Activated T-helper 2 cell treated with anti-CD3 and anti-CD28 coated beads, Interferon-gamma antibody, Interleukin-2, Interleukin-4, amounts not matched to agents 10 μg/mL and 5 μg/mL and 100 μg/mL, durations not matched to agents 14 hours and 24 hours and 36 hours (primary cell): ENCODE measurements at regions not wholly inside any gene's neighbourhood (a gene's known extent, or its start where the extent isn't known, plus 50 kb on each side); places are given as distances from the start of the nearest gene placed in this dataset.
"Not testable (repeated sequence)": the region's sequence is repeated elsewhere in the genome, so short reads cannot be mapped to it uniquely, and the experiment has no call there.

ENCODE experiments used
- DNase-seq: peaks from one replicate; pipeline ENCODE4 v3.0.0; 2021; ENCODE audit warnings: low spot score
- H3K27ac Mint-ChIP-seq: one replicate; pipeline ENCODE4 v1.8.0; 2021; ENCODE audit warnings: mixed read lengths
- H3K27me3 Mint-ChIP-seq: one replicate; pipeline ENCODE4 v1.8.0; 2021; ENCODE audit warnings: low read depth, mixed read lengths
- H3K36me3 Mint-ChIP-seq: one replicate; pipeline ENCODE4 v1.8.0; 2021; ENCODE audit warnings: low read depth, mixed read lengths
- H3K4me1 Mint-ChIP-seq: one replicate; pipeline ENCODE4 v1.8.0; 2021; ENCODE audit warnings: low read depth, mixed read lengths
- H3K4me3 Mint-ChIP-seq: one replicate; pipeline ENCODE4 v1.8.0; 2021; ENCODE audit warnings: low read depth, mild to moderate bottlenecking, moderate library complexity, mixed read lengths
- H3K9me3 Mint-ChIP-seq: one replicate; pipeline ENCODE4 v1.8.0; 2021; ENCODE audit warnings: mixed read lengths
- intact Hi-C: fragments of 100-400 bp; cut with micrococcal nuclease; formaldehyde crosslinking; loops from one replicate; pipeline ENCODE4 v1.15.1; 2023

DNA sequence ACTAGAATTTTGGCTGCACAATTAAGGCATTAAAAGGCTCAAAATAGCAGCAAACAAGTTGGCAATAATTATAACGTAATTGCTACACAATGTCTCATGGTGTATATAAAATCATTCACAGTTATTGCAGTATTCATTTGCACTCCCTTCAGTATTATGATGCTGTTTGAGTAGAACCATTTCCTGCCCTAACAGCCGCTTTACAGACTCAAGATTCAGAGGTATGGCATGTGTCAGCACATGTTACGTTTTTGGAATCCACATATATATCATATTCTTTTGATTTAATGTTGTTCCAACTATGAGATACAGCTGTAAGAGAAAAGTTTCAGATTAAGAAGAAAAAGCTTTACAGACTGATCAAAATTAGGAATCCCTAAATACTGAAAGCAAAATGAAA is 56.3 kb upstream of the NCKAP5 start:
- Mint-ChIP-seq H3K27me3 (no peaks in the 10 kb centered on the region), H3K27ac (no peak overlapping the region), H3K4me3 (no peak overlapping the region), H3K4me1 (no peaks in the 10 kb centered on the region), H3K36me3 (no peaks in the 10 kb centered on the region), H3K9me3 (peaks cover 10% of the 10 kb centered on the region)
- no peak for DNase-seq
- intact Hi-C loops, result no loop called here

DNA sequence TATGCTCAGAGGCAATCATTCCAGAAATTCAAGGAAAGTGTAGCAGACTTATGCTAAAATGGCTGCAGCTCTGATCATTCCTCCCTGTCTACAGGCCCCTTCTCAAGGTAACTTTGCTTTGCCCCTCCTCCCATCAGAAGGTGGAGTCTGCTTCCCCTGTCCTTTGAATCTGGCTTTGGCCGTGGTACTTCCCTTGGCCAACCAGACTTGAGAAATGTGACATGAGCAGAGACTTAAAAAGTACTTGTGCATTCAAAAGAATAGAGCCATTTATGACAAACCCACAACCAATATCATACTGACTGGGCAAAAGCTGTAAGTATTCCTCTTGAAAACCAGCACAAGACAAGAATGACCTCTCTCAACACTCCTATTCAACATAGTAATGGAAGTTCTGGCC is 59.5 kb upstream of the NCKAP5 start:
- no peak overlapping the region for H3K4me3 Mint-ChIP-seq
- H3K36me3 Mint-ChIP-seq, result no peaks in the 10 kb centered on the region

DNA sequence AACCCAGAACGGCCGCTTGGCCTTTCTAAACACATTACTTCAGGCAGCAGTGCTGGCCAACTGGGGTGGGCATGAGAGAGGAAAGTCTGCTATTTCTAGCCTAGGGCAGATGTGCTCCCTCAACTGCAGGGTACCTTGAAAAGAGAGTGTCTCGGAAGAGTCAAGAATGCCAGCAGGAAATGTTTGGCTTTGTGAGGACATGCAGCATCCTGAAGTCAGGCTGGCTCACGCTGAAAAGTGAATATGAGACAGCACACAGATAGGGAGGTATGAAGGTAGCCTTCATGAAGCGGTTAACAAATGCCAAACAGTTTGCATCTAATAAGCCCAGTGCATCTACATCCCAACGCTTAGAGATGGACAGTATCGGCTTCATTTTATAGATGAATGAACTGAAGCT is 65.0 kb upstream of the NCKAP5 start:
- Mint-ChIP-seq H3K9me3 (no peaks in the 10 kb centered on the region), H3K27ac (no peak overlapping the region), H3K4me3 (no peak overlapping the region), H3K27me3 (no peaks in the 10 kb centered on the region), H3K36me3 (no peaks in the 10 kb centered on the region), H3K4me1 (no peaks in the 10 kb centered on the region)
- intact Hi-C loops, result no loop called here
- no peak for DNase-seq

More for the DNA sequence above, 59.5 kb upstream of the NCKAP5 start:
- peaks cover 10% of the 10 kb centered on the region for H3K9me3 Mint-ChIP-seq
- no peak for DNase-seq
- no peaks in the 10 kb centered on the region for H3K4me1 Mint-ChIP-seq
- H3K27ac Mint-ChIP-seq, result no peak overlapping the region
- intact Hi-C loops, result no loop called here
- no peaks in the 10 kb centered on the region for H3K27me3 Mint-ChIP-seq

DNA sequence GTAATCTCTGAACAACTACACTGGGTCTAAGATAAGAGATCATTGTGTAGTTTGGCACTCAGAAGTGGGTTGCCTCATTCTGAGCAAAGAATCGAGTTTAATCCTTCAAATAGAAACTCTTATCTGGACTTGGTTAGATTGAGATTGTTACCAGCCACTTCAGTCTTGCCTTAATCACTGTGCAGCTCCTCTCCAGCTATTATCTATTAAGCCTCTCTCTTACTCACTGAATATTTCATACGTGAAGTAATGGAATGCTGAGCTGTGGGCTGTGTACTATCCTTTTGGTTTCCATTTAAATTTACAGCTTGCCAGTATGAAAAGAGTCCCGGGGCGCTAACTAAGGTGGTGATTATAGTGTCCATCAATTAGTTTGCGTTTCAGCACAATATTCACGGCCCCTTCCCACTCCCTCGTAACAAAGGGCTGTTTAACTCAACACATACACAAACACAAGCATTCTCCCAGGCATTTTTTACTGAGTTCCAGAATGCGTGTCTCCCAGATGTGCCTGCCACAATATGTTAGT is 65.7 kb upstream of the NCKAP5 start:
- intact Hi-C loops, result no loop called here
- Mint-ChIP-seq H3K4me1 (no peaks in the 10 kb centered on the region), H3K9me3 (no peaks in the 10 kb centered on the region), H3K36me3 (no peaks in the 10 kb centered on the region), H3K4me3 (no peak overlapping the region), H3K27ac (no peak overlapping the region), H3K27me3 (no peaks in the 10 kb centered on the region)
- no peak for DNase-seq

DNA sequence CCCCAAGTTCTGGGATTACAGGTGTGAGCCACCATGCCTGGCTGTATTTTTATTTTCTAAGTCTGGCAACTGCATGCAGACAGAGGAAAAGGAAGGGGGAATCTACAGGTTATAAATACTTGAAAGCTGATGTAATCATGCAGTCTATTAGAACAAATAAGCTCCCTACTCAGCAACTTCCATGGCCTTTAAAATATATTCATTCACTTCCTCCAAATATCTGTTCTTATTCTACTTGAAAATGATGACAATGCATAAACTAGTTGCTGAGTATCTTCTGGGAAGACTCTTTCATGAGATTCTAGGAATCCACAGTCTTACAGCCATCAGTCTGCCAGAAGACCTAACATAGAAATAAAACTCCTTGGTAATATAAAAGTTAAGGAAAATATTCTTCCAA is 66.9 kb upstream of the NCKAP5 start:
- no peaks in the 10 kb centered on the region for H3K9me3 Mint-ChIP-seq
- intact Hi-C loops, result no loop called here
- no peaks in the 10 kb centered on the region for H3K27me3 Mint-ChIP-seq
- H3K36me3 Mint-ChIP-seq, result no peaks in the 10 kb centered on the region
- DNase-seq, result no peak
- H3K4me3 Mint-ChIP-seq, result no peak overlapping the region
- no peaks in the 10 kb centered on the region for H3K4me1 Mint-ChIP-seq
- no peak overlapping the region for H3K27ac Mint-ChIP-seq

DNA sequence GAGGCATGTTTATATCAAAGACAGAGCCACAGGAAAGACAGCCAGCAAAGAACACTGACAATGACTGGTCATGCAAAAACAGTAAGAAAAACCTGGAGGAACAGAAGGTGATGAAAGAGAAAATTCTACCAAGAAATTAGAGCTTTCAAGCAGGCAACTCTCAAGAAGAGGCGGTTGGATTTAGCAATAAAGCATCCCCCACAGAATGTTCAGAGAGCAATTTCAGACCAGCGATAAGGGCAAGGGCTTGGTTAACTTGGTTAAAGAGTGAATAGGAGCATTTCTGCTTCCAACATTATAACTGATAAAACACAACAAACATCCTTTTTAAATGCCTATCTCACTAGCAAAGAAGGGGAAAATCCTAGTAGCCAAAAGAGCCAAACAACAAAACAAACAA is 68.0 kb upstream of the NCKAP5 start:
- no peak overlapping the region for H3K4me3 Mint-ChIP-seq

DNA sequence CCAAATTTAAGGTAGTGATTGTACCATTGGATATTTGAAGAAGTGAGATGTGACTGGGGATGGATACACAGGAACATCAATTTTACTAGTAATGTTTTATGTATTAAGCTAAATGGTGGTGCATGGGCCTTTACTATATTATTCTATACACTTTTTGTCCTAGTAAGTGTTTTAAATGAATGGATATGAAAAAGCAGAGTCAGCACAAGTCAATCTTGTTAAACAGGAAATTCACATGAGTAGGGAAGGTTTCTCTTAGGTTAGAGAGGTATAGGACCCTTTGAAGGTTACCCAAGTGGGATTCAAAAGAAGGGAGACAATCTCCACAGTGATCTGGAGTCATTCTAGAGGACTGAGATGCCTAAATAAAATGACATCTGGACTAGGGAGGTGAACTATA is 71.8 kb upstream of the NCKAP5 start:
- no peak overlapping the region for H3K4me3 Mint-ChIP-seq
- H3K9me3 Mint-ChIP-seq, result no peaks in the 10 kb centered on the region
- no peak overlapping the region for H3K27ac Mint-ChIP-seq
- no peak for DNase-seq
- H3K27me3 Mint-ChIP-seq, result no peaks in the 10 kb centered on the region
- no peaks in the 10 kb centered on the region for H3K36me3 Mint-ChIP-seq
- intact Hi-C loops, result no loop called here
- no peaks in the 10 kb centered on the region for H3K4me1 Mint-ChIP-seq

More for the DNA sequence above, 68.0 kb upstream of the NCKAP5 start:
- intact Hi-C loops, result no loop called here
- Mint-ChIP-seq H3K9me3 (no peaks in the 10 kb centered on the region), H3K27ac (no peak overlapping the region), H3K4me1 (no peaks in the 10 kb centered on the region), H3K27me3 (no peaks in the 10 kb centered on the region), H3K36me3 (no peaks in the 10 kb centered on the region)
- DNase-seq, result no peak

DNA sequence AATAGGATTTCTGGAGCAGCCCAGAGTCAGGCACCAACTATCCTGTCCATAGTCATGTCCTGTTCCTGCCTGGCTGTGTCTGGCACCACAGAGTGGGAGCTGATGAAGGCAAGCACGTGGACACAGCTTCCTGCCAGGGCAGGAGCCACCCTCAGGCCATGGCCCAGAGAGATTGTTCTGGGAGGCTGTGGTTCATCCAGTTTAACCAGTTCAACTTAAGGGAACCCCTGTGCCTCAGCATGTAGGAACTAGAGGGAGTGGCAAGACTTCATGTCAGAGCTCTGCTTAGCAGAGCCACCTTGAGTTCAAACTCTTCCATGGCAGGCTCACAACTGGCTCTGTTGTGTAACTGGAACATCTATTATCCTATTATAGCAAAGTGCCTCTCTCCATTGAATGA is 73.2 kb upstream of the NCKAP5 start:
- intact Hi-C loops, result no loop called here
- DNase-seq, result no peak
- Mint-ChIP-seq H3K4me3 (no peak overlapping the region), H3K4me1 (no peaks in the 10 kb centered on the region), H3K27me3 (no peaks in the 10 kb centered on the region), H3K36me3 (no peaks in the 10 kb centered on the region), H3K27ac (no peak overlapping the region), H3K9me3 (no peaks in the 10 kb centered on the region)

DNA sequence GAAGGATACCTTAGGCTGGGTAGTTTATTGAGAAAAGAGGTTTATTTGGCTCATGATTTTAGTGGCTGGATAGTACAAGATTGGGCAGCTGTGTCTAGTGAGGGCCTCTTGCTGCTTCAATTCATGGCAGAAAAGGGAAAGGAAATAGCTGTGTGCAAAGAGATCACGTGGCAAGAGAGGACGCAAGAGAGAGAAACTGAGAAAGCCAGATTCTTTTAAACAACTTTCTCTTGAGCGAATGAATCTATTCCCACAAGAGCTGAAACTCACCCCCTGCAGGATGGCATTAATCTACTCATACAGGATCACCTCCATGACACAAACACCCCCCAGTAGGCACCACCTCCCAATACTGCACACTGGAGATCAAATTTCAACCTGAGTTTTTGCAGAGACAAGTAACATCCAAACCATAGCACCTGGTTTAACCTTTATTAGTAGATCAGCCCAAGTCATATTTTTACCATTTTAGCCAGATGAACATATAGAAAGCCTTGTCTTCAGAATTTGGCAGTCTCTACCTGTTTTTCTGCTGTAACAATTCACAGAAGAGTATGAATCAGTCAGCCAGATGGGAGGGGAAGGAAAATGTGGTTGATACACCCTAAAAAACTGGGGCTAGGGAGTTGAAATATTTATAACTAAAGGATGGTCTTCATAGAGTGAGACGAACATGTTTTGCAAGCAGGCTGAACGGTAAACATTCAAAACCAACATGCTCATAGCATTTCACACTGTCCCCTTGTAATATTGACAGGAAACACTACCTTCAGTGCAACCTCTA is 73.9 kb upstream of the NCKAP5 start:
- Mint-ChIP-seq H3K4me1 (no peaks in the 10 kb centered on the region), H3K9me3 (no peaks in the 10 kb centered on the region), H3K27ac (no peak overlapping the region), H3K4me3 (no peak overlapping the region), H3K36me3 (no peaks in the 10 kb centered on the region), H3K27me3 (no peaks in the 10 kb centered on the region)
- intact Hi-C loops, result no loop called here
- DNase-seq, result no peak

DNA sequence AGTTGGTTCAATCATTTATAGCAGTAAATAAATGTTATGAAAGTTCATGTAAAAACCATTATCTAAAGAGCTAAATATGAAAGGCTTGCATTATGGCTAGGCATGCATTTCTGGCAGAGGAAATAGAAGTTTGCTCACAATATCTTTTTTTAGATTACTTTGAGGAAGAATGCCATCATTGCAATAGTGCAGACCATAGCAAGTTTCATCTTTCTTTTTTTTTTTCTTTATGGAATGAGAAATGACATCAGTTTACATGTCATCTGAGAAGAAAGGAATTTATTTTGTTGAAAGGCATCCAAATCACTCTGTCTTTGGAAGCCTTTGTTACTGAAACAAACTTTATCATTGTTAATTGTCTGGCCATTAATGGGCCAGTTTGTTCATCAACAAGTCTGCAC is 74.5 kb upstream of the NCKAP5 start:
- Mint-ChIP-seq H3K9me3 (no peaks in the 10 kb centered on the region), H3K36me3 (no peaks in the 10 kb centered on the region), H3K4me1 (no peaks in the 10 kb centered on the region), H3K4me3 (no peak overlapping the region), H3K27me3 (no peaks in the 10 kb centered on the region), H3K27ac (no peak overlapping the region)
- DNase-seq, result no peak
- intact Hi-C loops, result no loop called here

DNA sequence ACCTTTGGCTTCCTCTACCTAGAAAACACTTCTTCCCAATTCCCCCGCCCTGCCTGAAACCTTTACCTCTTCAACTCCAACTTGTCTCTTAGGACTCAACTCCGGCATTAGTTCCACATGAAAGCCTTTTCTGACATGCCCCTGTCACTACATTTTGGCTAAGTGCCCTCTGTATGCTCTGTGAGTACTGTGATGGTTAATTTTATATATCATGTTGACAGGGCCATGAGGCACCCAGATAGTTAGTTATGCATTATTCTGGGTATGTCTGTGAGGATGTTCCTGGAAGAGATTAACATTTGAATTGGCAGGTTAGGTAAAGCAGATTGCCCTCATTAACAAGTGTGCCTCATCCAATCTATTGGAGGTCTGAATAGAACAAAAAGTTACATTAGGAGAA is 75.6 kb upstream of the NCKAP5 start:
- no peak for DNase-seq
- Mint-ChIP-seq H3K4me3 (no peak overlapping the region), H3K4me1 (no peaks in the 10 kb centered on the region), H3K36me3 (no peaks in the 10 kb centered on the region), H3K27ac (no peak overlapping the region), H3K9me3 (no peaks in the 10 kb centered on the region), H3K27me3 (no peaks in the 10 kb centered on the region)
- intact Hi-C loops, result no loop called here

DNA sequence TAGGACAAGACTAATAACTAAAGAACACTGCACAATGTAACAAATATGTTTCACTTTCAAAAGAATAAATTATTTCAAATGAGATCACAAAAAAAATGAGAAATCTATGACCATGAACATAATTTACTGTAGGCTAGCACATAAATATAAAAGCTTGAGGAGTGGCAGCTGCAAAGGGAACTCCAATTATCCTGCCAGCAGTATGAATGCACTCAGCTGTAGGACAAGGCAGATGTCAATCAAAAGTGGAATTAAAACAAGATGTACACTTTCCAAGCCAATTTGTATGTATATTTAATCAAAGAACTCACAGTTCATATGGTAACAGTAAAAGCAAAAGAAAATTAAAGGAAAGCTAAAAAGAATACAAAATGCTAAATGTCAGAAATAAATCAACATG is 76.6 kb upstream of the NCKAP5 start:
- intact Hi-C loops, result no loop called here
- Mint-ChIP-seq H3K27ac (no peak overlapping the region), H3K4me1 (no peaks in the 10 kb centered on the region), H3K9me3 (no peaks in the 10 kb centered on the region), H3K27me3 (no peaks in the 10 kb centered on the region), H3K36me3 (no peaks in the 10 kb centered on the region), H3K4me3 (no peak overlapping the region)
- no peak for DNase-seq

DNA sequence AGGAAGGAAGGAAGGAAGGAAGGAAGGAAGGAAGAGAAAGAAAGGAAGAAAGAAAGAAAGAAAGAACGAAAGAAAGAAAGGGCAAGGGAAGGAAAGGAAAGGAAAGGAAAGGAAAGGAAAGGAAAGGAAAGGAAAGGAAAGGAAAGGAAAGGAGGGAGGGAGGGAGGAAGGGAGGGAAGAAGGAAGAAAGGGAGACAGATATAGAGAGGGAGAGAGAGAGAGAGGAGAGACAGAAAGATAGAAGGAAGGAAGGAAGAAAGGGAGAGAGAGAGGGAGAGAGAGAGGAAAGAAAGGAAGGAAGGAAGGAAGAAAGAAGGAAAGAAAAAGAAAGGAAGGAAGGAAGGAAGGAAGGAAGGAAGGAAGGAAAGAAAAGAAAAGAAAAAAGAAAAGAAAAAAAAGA is 79.1 kb upstream of the NCKAP5 start:
- H3K27me3 Mint-ChIP-seq, H3K9me3 Mint-ChIP-seq, H3K36me3 Mint-ChIP-seq, H3K27ac Mint-ChIP-seq, intact Hi-C loops, H3K4me3 Mint-ChIP-seq, H3K4me1 Mint-ChIP-seq, DNase-seq: not testable (repeated sequence)

DNA sequence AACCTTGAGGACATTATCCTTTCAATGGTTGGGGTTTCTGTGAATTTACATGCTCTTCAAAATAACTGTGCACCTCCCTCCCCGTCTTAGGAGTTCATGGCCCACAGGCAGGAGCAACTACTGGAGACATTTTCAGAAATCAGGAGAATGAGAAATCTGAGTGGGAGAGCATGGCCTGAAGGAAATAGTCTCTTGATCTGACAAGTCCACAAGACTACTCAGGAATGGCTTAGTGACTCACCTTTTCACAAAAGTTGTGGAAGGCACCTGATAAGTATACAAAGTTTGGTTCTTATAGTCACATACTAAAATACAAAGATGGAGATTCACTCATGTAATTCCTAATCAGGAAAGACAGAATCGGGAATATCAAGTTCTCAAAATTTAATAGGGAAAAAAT is 83.6 kb upstream of the NCKAP5 start:
- no peak for DNase-seq
- no peaks in the 10 kb centered on the region for H3K9me3 Mint-ChIP-seq
- no peak overlapping the region for H3K27ac Mint-ChIP-seq
- no peaks in the 10 kb centered on the region for H3K27me3 Mint-ChIP-seq
- no peaks in the 10 kb centered on the region for H3K36me3 Mint-ChIP-seq
- H3K4me3 Mint-ChIP-seq, result no peak overlapping the region
- intact Hi-C loops, result no loop called here
- no peaks in the 10 kb centered on the region for H3K4me1 Mint-ChIP-seq
